Activated B cell treated with CpG ODN at 0.5 μM for 24 hours (primary cell): ENCODE measurements at regions not wholly inside any gene's neighbourhood (a gene's known extent, or its start where the extent isn't known, plus 50 kb on each side); places are given as distances from the start of the nearest gene placed in this dataset.
"Not testable (repeated sequence)": the region's sequence is repeated elsewhere in the genome, so short reads cannot be mapped to it uniquely, and the experiment has no call there.

ENCODE experiments used
- ATAC-seq: fragments of 200-7000 bp; cut with Tn5 transposase; one replicate; pipeline ENCODE4 v1.10.0; 2021; ENCODE audit warnings: low read depth, mild to moderate bottlenecking, moderate library complexity
- CTCF ChIA-PET: fragments of 350-600 bp; sonication (Branson Sonifier 250); formaldehyde crosslinking; loops from one replicate; lab custom pipeline; 2021; ENCODE audit warnings: antibody characterized with exemption; lab: Charles Lee
- POLR2A ChIA-PET: fragments of 350-600 bp; sonication (Branson Sonifier 250); formaldehyde crosslinking; loops from one replicate; lab custom pipeline; 2021; ENCODE audit warnings: antibody characterized with exemption; lab: Charles Lee
- DNase-seq: peaks from one replicate; pipeline ENCODE4 v3.0.0; 2022
- H3K27ac Mint-ChIP-seq: one replicate; pipeline ENCODE4 v1.8.0; 2020; ENCODE audit warnings: mixed read lengths
- H3K27me3 Mint-ChIP-seq: one replicate; pipeline ENCODE4 v1.8.0; 2021; ENCODE audit warnings: mixed read lengths
- H3K36me3 Mint-ChIP-seq: one replicate; pipeline ENCODE4 v1.8.0; 2021; ENCODE audit warnings: low read depth, mixed read lengths
- H3K4me1 Mint-ChIP-seq: one replicate; pipeline ENCODE4 v1.8.0; 2021; ENCODE audit warnings: mixed read lengths
- H3K4me3 Mint-ChIP-seq: one replicate; pipeline ENCODE4 v1.8.0; 2020; ENCODE audit warnings: mild to moderate bottlenecking, mixed read lengths
- H3K9me3 Mint-ChIP-seq: one replicate; pipeline ENCODE4 v1.8.0; 2020; ENCODE audit warnings: mixed read lengths
- CTCF ChIP-seq: fragments of 200-600 bp; IDR thresholded peaks from one replicate; pipeline ENCODE4 v1.8.0; 2022; ENCODE audit warnings: antibody characterized with exemption, mild to moderate bottlenecking
- intact Hi-C: fragments of 100-400 bp; cut with micrococcal nuclease; formaldehyde crosslinking; loops from one replicate; pipeline ENCODE4 v1.15.1; 2024

GRCh38 chr6:88441346-88441745 lies 275.2 kb upstream of the CNR1 start:
- Mint-ChIP-seq H3K4me3 (no peak overlapping the region), H3K27me3 (peaks cover 6% of the 10 kb centered on the region), H3K27ac (no peak overlapping the region), H3K9me3 (peaks cover 2% of the 10 kb centered on the region), H3K4me1 (no peaks in the 10 kb centered on the region), H3K36me3 (no peaks in the 10 kb centered on the region)
- no peak for ATAC-seq
- ChIA-PET POLR2A (no interaction called here), CTCF (no interaction called here)
- no peak for DNase-seq
- TF ChIP-seq CTCF = no peak
- intact Hi-C loops = no loop called here

- H3K36me3 Mint-ChIP-seq = no peaks in the 10 kb centered on the region
- H3K9me3 Mint-ChIP-seq = no peaks in the 10 kb centered on the region
- DNase-seq (no peak), ATAC-seq (no peak)
- intact Hi-C loops = no loop called here
- ChIA-PET POLR2A (no interaction called here), CTCF (no interaction called here)
- no peak overlapping the region for H3K4me3 Mint-ChIP-seq
- TF ChIP-seq CTCF = no peak
- H3K4me1 Mint-ChIP-seq = no peaks in the 10 kb centered on the region
- H3K27ac Mint-ChIP-seq = no peak overlapping the region
- peaks cover 24% of the 10 kb centered on the region for H3K27me3 Mint-ChIP-seq
Measured at GRCh38 chr6:88428068-88428467, 261.9 kb upstream of the CNR1 start.

GRCh38 chr6:88426005-88426404 lies 259.9 kb upstream of the CNR1 start:
- ATAC-seq = no peak
- no peak for TF ChIP-seq CTCF
- no peaks in the 10 kb centered on the region for H3K4me1 Mint-ChIP-seq
- H3K4me3 Mint-ChIP-seq = no peak overlapping the region
- intact Hi-C loops = no loop called here
- H3K27ac Mint-ChIP-seq = no peak overlapping the region
- DNase-seq = no peak
- CTCF ChIA-PET = no interaction called here
- no peaks in the 10 kb centered on the region for H3K36me3 Mint-ChIP-seq
- H3K27me3 Mint-ChIP-seq = peaks cover 12% of the 10 kb centered on the region
- no peaks in the 10 kb centered on the region for H3K9me3 Mint-ChIP-seq
- POLR2A ChIA-PET = no interaction called here

GRCh38 chr6:88422831-88423230 lies 256.7 kb upstream of the CNR1 start:
- ChIA-PET CTCF (no interaction called here), POLR2A (no interaction called here)
- Mint-ChIP-seq H3K4me1 (no peaks in the 10 kb centered on the region), H3K27me3 (peaks cover 2% of the 10 kb centered on the region), H3K27ac (no peak overlapping the region), H3K4me3 (no peak overlapping the region), H3K9me3 (no peaks in the 10 kb centered on the region), H3K36me3 (no peaks in the 10 kb centered on the region)
- intact Hi-C loops = no loop called here
- ATAC-seq = no peak
- no peak for TF ChIP-seq CTCF
- DNase-seq = no peak

- DNase-seq, ATAC-seq, H3K4me1 Mint-ChIP-seq, H3K4me3 Mint-ChIP-seq, POLR2A ChIA-PET, H3K27ac Mint-ChIP-seq, H3K9me3 Mint-ChIP-seq, intact Hi-C loops, H3K27me3 Mint-ChIP-seq, H3K36me3 Mint-ChIP-seq, CTCF ChIA-PET: not testable (repeated sequence)
Measured at GRCh38 chr6:88420967-88421488, 254.9 kb upstream of the CNR1 start.

- not testable (repeated sequence) for ATAC-seq
Measured at GRCh38 chr6:88418921-88419810, 253.0 kb upstream of the CNR1 start.

GRCh38 chr6:88417361-88417760 lies 251.2 kb upstream of the CNR1 start:
- H3K27me3 Mint-ChIP-seq, H3K27ac Mint-ChIP-seq, H3K9me3 Mint-ChIP-seq, H3K4me1 Mint-ChIP-seq, CTCF ChIA-PET, POLR2A ChIA-PET, H3K4me3 Mint-ChIP-seq, ATAC-seq, DNase-seq, H3K36me3 Mint-ChIP-seq, intact Hi-C loops: not testable (repeated sequence)

More at GRCh38 chr6:88418921-88419810, 253.0 kb upstream of the CNR1 start:
- H3K9me3 Mint-ChIP-seq, H3K27ac Mint-ChIP-seq, H3K4me1 Mint-ChIP-seq, CTCF ChIA-PET, H3K36me3 Mint-ChIP-seq, H3K4me3 Mint-ChIP-seq, intact Hi-C loops, H3K27me3 Mint-ChIP-seq, DNase-seq, POLR2A ChIA-PET: not testable (repeated sequence)
